ENCODE measurements at regions not wholly inside any gene's neighbourhood (a gene's known extent, or its start where the extent isn't known, plus 50 kb on each side); places are given as distances from the start of the nearest gene placed in this dataset.

- TF ChIP-seq CTCF (IDR thresholded peaks at IDR 0.05): no peak
- no peak for TF ChIP-seq EZH2 (IDR thresholded peaks at IDR 0.05)
- no peak for TF ChIP-seq EZH2phosphoT487 (IDR thresholded peaks at IDR 0.05)
Measured at GRCh38 chr6:132004668-132005067, 53.5 kb upstream of the CCN2 start.

All from neural progenitor cell (in vitro differentiated cells).